SU-DHL-6 (cell line): ENCODE measurements at regions not wholly inside any gene's neighbourhood (a gene's known extent, or its start where the extent isn't known, plus 50 kb on each side); places are given as distances from the start of the nearest gene placed in this dataset.

Experiments
- EZH2phosphoT487 ChIP-seq: fragments of 200-600 bp; sonication (generic), shearing (Covaris generic); conservative IDR thresholded peaks from 2 replicates; pipeline ENCODE4 v1.6.1; 2018; ENCODE audit warnings: mild to moderate bottlenecking, antibody characterized with exemption, low read length, moderate library complexity, mixed read lengths
- TF ChIP-seq, protein P1 (sequence below): fragments of 200-600 bp; sonication (generic); IDR thresholded peaks from one replicate; pipeline ENCODE4 v1.5.1; 2017; ENCODE audit warnings: antibody characterized with exemption, mild to moderate bottlenecking, low read length, moderate library complexity; ENCODE audit not compliant: insufficient read depth, poor library complexity, severe bottlenecking

DNA sequence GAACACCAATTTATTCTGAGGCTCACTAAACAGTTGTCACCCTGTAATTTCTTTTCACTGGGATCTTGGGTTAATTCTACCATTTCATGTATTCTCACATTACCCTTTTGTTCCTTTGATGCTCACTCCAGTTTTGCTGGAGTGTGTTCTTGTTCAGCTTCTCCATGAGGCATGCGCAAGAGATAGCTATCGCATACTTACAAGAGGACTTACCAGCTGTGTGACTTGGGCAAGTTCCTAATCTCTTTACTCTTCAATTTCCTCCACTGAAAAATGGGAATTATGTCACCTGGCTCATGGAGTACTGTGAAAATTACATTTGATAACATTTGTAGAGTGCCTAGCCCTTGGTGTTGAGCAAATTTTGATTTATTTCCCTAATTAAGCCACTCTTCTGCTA, 56.5 kb upstream of the JDP2 start:
- TF ChIP-seq, protein P1, sequence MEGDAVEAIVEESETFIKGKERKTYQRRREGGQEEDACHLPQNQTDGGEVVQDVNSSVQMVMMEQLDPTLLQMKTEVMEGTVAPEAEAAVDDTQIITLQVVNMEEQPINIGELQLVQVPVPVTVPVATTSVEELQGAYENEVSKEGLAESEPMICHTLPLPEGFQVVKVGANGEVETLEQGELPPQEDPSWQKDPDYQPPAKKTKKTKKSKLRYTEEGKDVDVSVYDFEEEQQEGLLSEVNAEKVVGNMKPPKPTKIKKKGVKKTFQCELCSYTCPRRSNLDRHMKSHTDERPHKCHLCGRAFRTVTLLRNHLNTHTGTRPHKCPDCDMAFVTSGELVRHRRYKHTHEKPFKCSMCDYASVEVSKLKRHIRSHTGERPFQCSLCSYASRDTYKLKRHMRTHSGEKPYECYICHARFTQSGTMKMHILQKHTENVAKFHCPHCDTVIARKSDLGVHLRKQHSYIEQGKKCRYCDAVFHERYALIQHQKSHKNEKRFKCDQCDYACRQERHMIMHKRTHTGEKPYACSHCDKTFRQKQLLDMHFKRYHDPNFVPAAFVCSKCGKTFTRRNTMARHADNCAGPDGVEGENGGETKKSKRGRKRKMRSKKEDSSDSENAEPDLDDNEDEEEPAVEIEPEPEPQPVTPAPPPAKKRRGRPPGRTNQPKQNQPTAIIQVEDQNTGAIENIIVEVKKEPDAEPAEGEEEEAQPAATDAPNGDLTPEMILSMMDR, result no peak
- TF ChIP-seq EZH2phosphoT487, result no peak
